IPS-NIHi11 (cell line): ENCODE measurements at regions not wholly inside any gene's neighbourhood (a gene's known extent, or its start where the extent isn't known, plus 50 kb on each side); places are given as distances from the start of the nearest gene placed in this dataset.
"Not testable (repeated sequence)": the region's sequence is repeated elsewhere in the genome, so short reads cannot be mapped to it uniquely, and the experiment has no call there.

Source experiments
- DNase-seq: peaks from one replicate; pipeline ENCODE4 v3.0.0; 2012; ENCODE audit warnings: mixed read lengths, low spot score

- DNase-seq, result no peak
These were observed 1146.6 kb downstream of the OTOL1 start for GRCh38 chr3:162643245-162643644.

- DNase-seq, result no peak
These were observed 1150.7 kb downstream of the OTOL1 start for GRCh38 chr3:162647321-162647720.

GRCh38 chr3:162658003-162658402, 1161.4 kb downstream of the OTOL1 start:
- no peak for DNase-seq

- no peak for DNase-seq
These were observed 1169.2 kb downstream of the OTOL1 start for GRCh38 chr3:162665684-162666391.

- DNase-seq, result no peak
These were observed 1170.2 kb downstream of the OTOL1 start for GRCh38 chr3:162666835-162667234.

GRCh38 chr3:162670181-162670580, 1173.6 kb downstream of the OTOL1 start:
- no peak for DNase-seq

- no peak for DNase-seq
These were observed 1180.9 kb downstream of the OTOL1 start for GRCh38 chr3:162677475-162677874.

GRCh38 chr3:162678941-162679340, 1182.3 kb downstream of the OTOL1 start:
- DNase-seq, result no peak

GRCh38 chr3:162684260-162684659, 1187.7 kb downstream of the OTOL1 start:
- DNase-seq, result no peak

- DNase-seq, result no peak
These were observed 1202.7 kb downstream of the OTOL1 start for GRCh38 chr3:162699291-162699690.

GRCh38 chr3:162701211-162701610, 1204.6 kb downstream of the OTOL1 start:
- no peak for DNase-seq

- DNase-seq, result no peak
These were observed 1206.3 kb downstream of the OTOL1 start for GRCh38 chr3:162702768-162703385.

- no peak for DNase-seq
These were observed 1207.6 kb downstream of the OTOL1 start for GRCh38 chr3:162704238-162704637.

GRCh38 chr3:162704799-162705385, 1208.3 kb downstream of the OTOL1 start:
- DNase-seq, result no peak

GRCh38 chr3:162708394-162708793, 1211.8 kb downstream of the OTOL1 start:
- DNase-seq, result not testable (repeated sequence)

- DNase-seq, result not testable (repeated sequence)
These were observed 1212.5 kb downstream of the OTOL1 start for GRCh38 chr3:162708942-162709706.

GRCh38 chr3:162710332-162711112, 1213.9 kb downstream of the OTOL1 start:
- no peak for DNase-seq

GRCh38 chr3:162717074-162717473, 1220.5 kb downstream of the OTOL1 start:
- not testable (repeated sequence) for DNase-seq

- DNase-seq, result no peak
These were observed 1222.1 kb downstream of the OTOL1 start for GRCh38 chr3:162718697-162719096.

GRCh38 chr3:162719684-162720341, 1223.2 kb downstream of the OTOL1 start:
- DNase-seq, result no peak

GRCh38 chr3:162721736-162722135, 1225.1 kb downstream of the OTOL1 start:
- no peak for DNase-seq
